ENCODE measurements at regions not wholly inside any gene's neighbourhood (a gene's known extent, or its start where the extent isn't known, plus 50 kb on each side); places are given as distances from the start of the nearest gene placed in this dataset.
"Not testable (repeated sequence)": the region's sequence is repeated elsewhere in the genome, so short reads cannot be mapped to it uniquely, and the experiment has no call there.

- peaks cover 7% of the 10 kb centered on the region for H3K4me1 ChIP-seq (ENCODE audit: control insufficient read depth, insufficient read depth, low read length, unreplicated experiment)
- H3K27ac ChIP-seq (ENCODE audit: low read depth, low read length): no peak overlapping the region
- H3K27me3 ChIP-seq (ENCODE audit: insufficient read depth, low read length): no peaks in the 10 kb centered on the region
- no peak overlapping the region for H2AFZ ChIP-seq (ENCODE audit: low read length, unreplicated experiment)
- no peaks in the 10 kb centered on the region for H3K79me2 ChIP-seq (ENCODE audit: control insufficient read depth, insufficient read depth, low read length, unreplicated experiment)
- H3K36me3 ChIP-seq (ENCODE audit: insufficient read depth, low read length): no peaks in the 10 kb centered on the region
- no peak overlapping the region for H3K4me3 ChIP-seq (ENCODE audit: low read depth, low read length)
These were observed 150.1 kb upstream of the CDH11 start for GRCh38 chr16:65271996-65272395.

- peaks cover 7% of the 10 kb centered on the region for H3K4me1 ChIP-seq (ENCODE audit: control insufficient read depth, insufficient read depth, low read length, unreplicated experiment)
- no peak overlapping the region for H2AFZ ChIP-seq (ENCODE audit: low read length, unreplicated experiment)
- no peak overlapping the region for H3K4me3 ChIP-seq (ENCODE audit: low read depth, low read length)
- H3K36me3 ChIP-seq (ENCODE audit: insufficient read depth, low read length): no peaks in the 10 kb centered on the region
- no peaks in the 10 kb centered on the region for H3K27me3 ChIP-seq (ENCODE audit: insufficient read depth, low read length)
- H3K79me2 ChIP-seq (ENCODE audit: control insufficient read depth, insufficient read depth, low read length, unreplicated experiment): no peaks in the 10 kb centered on the region
- no peak overlapping the region for H3K27ac ChIP-seq (ENCODE audit: low read depth, low read length)
These were observed 146.5 kb upstream of the CDH11 start for GRCh38 chr16:65268331-65268730.

GRCh38 chr16:65263896-65264295 is 142.0 kb upstream of the CDH11 start:
- H3K4me1 ChIP-seq (ENCODE audit: control insufficient read depth, insufficient read depth, low read length, unreplicated experiment): peaks cover 7% of the 10 kb centered on the region
- no peak overlapping the region for H3K4me3 ChIP-seq (ENCODE audit: low read depth, low read length)
- H2AFZ ChIP-seq (ENCODE audit: low read length, unreplicated experiment): no peak overlapping the region
- H3K27ac ChIP-seq (ENCODE audit: low read depth, low read length): no peak overlapping the region
- no peaks in the 10 kb centered on the region for H3K36me3 ChIP-seq (ENCODE audit: insufficient read depth, low read length)
- no peaks in the 10 kb centered on the region for H3K79me2 ChIP-seq (ENCODE audit: control insufficient read depth, insufficient read depth, low read length, unreplicated experiment)
- H3K27me3 ChIP-seq (ENCODE audit: insufficient read depth, low read length): no peaks in the 10 kb centered on the region

GRCh38 chr16:65260746-65261145 is 138.9 kb upstream of the CDH11 start:
- Histone ChIP-seq H3K27me3 (ENCODE audit: insufficient read depth, low read length) (no peaks in the 10 kb centered on the region), H3K27ac (ENCODE audit: low read depth, low read length) (no peak overlapping the region), H2AFZ (ENCODE audit: low read length, unreplicated experiment) (no peak overlapping the region), H3K4me3 (ENCODE audit: low read depth, low read length) (no peak overlapping the region), H3K79me2 (ENCODE audit: control insufficient read depth, insufficient read depth, low read length, unreplicated experiment) (no peaks in the 10 kb centered on the region), H3K36me3 (ENCODE audit: insufficient read depth, low read length) (no peaks in the 10 kb centered on the region), H3K4me1 (ENCODE audit: control insufficient read depth, insufficient read depth, low read length, unreplicated experiment) (no peaks in the 10 kb centered on the region)

- Histone ChIP-seq H3K79me2 (ENCODE audit: control insufficient read depth, insufficient read depth, low read length, unreplicated experiment) (no peaks in the 10 kb centered on the region), H3K36me3 (ENCODE audit: insufficient read depth, low read length) (no peaks in the 10 kb centered on the region), H3K4me1 (ENCODE audit: control insufficient read depth, insufficient read depth, low read length, unreplicated experiment) (peaks cover 2% of the 10 kb centered on the region), H3K4me3 (ENCODE audit: low read depth, low read length) (no peak overlapping the region), H3K27me3 (ENCODE audit: insufficient read depth, low read length) (no peaks in the 10 kb centered on the region), H2AFZ (ENCODE audit: low read length, unreplicated experiment) (no peak overlapping the region), H3K27ac (ENCODE audit: low read depth, low read length) (no peak overlapping the region)
These were observed 132.3 kb upstream of the CDH11 start for GRCh38 chr16:65254144-65254543.

- Histone ChIP-seq H3K27ac (ENCODE audit: low read depth, low read length) (no peak overlapping the region), H3K4me1 (ENCODE audit: control insufficient read depth, insufficient read depth, low read length, unreplicated experiment) (peaks cover 2% of the 10 kb centered on the region), H3K27me3 (ENCODE audit: insufficient read depth, low read length) (no peaks in the 10 kb centered on the region), H2AFZ (ENCODE audit: low read length, unreplicated experiment) (no peak overlapping the region), H3K36me3 (ENCODE audit: insufficient read depth, low read length) (no peaks in the 10 kb centered on the region), H3K79me2 (ENCODE audit: control insufficient read depth, insufficient read depth, low read length, unreplicated experiment) (no peaks in the 10 kb centered on the region), H3K4me3 (ENCODE audit: low read depth, low read length) (no peak overlapping the region)
These were observed 127.9 kb upstream of the CDH11 start for GRCh38 chr16:65249768-65250167.

GRCh38 chr16:65244787-65245186 is 122.9 kb upstream of the CDH11 start:
- Histone ChIP-seq H3K36me3 (ENCODE audit: insufficient read depth, low read length) (no peaks in the 10 kb centered on the region), H3K4me3 (ENCODE audit: low read depth, low read length) (no peak overlapping the region), H3K79me2 (ENCODE audit: control insufficient read depth, insufficient read depth, low read length, unreplicated experiment) (no peaks in the 10 kb centered on the region), H2AFZ (ENCODE audit: low read length, unreplicated experiment) (no peak overlapping the region), H3K27ac (ENCODE audit: low read depth, low read length) (no peak overlapping the region), H3K4me1 (ENCODE audit: control insufficient read depth, insufficient read depth, low read length, unreplicated experiment) (peaks cover 2% of the 10 kb centered on the region), H3K27me3 (ENCODE audit: insufficient read depth, low read length) (peaks cover 10% of the 10 kb centered on the region; the same call in 1 of the 2 replicates)

GRCh38 chr16:65235339-65236177 is 113.7 kb upstream of the CDH11 start:
- H3K4me3 ChIP-seq (ENCODE audit: low read depth, low read length): no peak overlapping the region
- H3K4me1 ChIP-seq (ENCODE audit: control insufficient read depth, insufficient read depth, low read length, unreplicated experiment): no peaks in the 10 kb centered on the region
- H3K36me3 ChIP-seq (ENCODE audit: insufficient read depth, low read length): no peaks in the 10 kb centered on the region
- no peak overlapping the region for H3K27ac ChIP-seq (ENCODE audit: low read depth, low read length)
- H2AFZ ChIP-seq (ENCODE audit: low read length, unreplicated experiment): no peak overlapping the region
- no peaks in the 10 kb centered on the region for H3K79me2 ChIP-seq (ENCODE audit: control insufficient read depth, insufficient read depth, low read length, unreplicated experiment)
- H3K27me3 ChIP-seq (ENCODE audit: insufficient read depth, low read length): 0 out of 2 replicates have a peak, but pooled peaks cover under 1% of the 10 kb centered on the region

GRCh38 chr16:65234721-65235320 is 113.0 kb upstream of the CDH11 start:
- H3K36me3 ChIP-seq (ENCODE audit: insufficient read depth, low read length); H3K4me3 ChIP-seq (ENCODE audit: low read depth, low read length); H3K27ac ChIP-seq (ENCODE audit: low read depth, low read length); H3K79me2 ChIP-seq (ENCODE audit: control insufficient read depth, insufficient read depth, low read length, unreplicated experiment); H3K4me1 ChIP-seq (ENCODE audit: control insufficient read depth, insufficient read depth, low read length, unreplicated experiment); H3K27me3 ChIP-seq (ENCODE audit: insufficient read depth, low read length); H2AFZ ChIP-seq (ENCODE audit: low read length, unreplicated experiment): not testable (repeated sequence)

GRCh38 chr16:65229191-65229662 is 107.4 kb upstream of the CDH11 start:
- H3K4me3 ChIP-seq (ENCODE audit: low read depth, low read length): no peak overlapping the region
- no peaks in the 10 kb centered on the region for H3K79me2 ChIP-seq (ENCODE audit: control insufficient read depth, insufficient read depth, low read length, unreplicated experiment)
- no peak overlapping the region for H2AFZ ChIP-seq (ENCODE audit: low read length, unreplicated experiment)
- no peaks in the 10 kb centered on the region for H3K4me1 ChIP-seq (ENCODE audit: control insufficient read depth, insufficient read depth, low read length, unreplicated experiment)
- 0 out of 2 replicates have a peak, but pooled peaks cover 3% of the 10 kb centered on the region for H3K27me3 ChIP-seq (ENCODE audit: insufficient read depth, low read length)
- no peak overlapping the region for H3K27ac ChIP-seq (ENCODE audit: low read depth, low read length)
- no peaks in the 10 kb centered on the region for H3K36me3 ChIP-seq (ENCODE audit: insufficient read depth, low read length)
